DMS79 treated with DMSO at 0.1 percent for 48 hours (cell line): ENCODE measurements at regions not wholly inside any gene's neighbourhood (a gene's known extent, or its start where the extent isn't known, plus 50 kb on each side); places are given as distances from the start of the nearest gene placed in this dataset.
A peak's percentile ranks its signal among the peaks of the same experiment; 100 is the strongest.

Experiments
- DNase-seq: peaks from one replicate; lab custom pipeline; 2025; lab: John Stamatoyannopoulos, UW

DNA sequence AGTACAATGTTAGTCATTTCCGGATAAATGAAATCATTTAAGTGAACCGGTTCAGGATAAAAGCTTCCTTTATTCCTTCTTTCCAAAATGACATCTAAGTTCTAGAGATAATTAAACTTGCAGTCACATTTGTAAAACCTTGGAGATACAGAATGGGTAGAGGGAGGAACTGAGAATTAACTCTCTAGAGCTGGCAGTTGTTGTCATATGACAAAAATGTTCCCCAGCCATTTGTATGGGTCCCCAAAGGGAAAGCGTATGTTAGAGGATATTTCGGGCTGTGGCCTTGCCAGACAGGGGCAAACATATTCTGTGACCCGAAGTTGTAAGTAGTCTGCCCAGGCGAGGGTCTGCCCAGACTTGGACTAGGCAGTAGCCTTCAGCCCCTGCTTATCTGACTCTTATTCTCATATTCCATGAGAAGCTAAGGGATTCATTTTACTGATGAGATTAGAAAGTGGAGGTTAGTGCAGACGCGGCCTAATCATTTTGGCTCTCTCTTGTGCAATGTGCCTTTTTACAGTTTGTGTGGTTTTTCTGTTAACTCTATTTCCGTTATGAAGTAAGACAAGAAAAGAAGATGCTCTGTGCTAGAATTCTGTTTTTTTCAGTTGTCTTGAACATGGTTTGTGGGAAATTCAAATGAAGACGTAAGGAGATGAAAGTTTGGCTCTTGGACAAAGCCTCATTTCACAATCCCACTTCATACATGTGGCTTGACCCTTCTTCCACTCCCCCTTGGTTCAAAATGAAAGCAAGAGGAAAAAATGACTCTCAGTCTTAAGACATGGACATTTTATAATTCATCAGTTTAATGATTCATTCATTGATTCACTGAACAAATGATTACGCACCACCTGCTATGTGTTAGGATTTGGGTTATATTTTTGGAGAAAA, 2394.2 kb upstream of the AGA start:
- no peak for DNase-seq

GRCh38 chr4:179843370-179843769, 2399.8 kb upstream of the TENM3 start:
- no peak for DNase-seq

- DNase-seq: no peak
Observed at GRCh38 chr4:179855469-179855868, 2387.7 kb upstream of the TENM3 start.

GRCh38 chr4:179858221-179858620, 2385.0 kb upstream of the TENM3 start:
- DNase-seq: no peak

DNA sequence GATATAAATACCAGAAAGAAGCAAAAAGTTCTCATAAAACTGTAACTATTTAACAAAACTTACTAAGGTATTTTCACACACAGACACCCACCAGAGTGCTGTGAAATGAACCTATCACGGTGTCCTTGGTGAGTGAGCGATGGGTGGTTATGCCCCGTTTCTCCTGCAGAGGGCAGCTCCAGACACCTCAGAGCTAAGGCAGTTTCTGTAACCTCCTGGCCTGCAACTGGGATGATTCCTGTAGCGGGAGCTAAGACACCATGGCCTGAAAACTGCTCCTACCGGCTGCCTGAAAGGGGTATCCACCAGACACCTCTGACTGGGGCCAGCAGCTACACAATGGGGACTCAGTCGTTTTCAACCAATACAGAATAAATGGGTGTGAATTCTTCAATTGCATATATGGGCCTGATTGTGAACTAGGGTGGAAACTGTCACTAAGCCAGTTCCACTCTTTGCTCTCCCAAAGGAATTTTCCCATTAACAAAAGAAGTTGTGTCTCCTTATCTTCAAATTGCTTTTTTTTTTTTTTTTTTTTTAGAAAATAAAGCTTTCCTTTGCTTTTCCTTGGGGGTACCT, 2375.8 kb upstream of the TENM3 start:
- no peak for DNase-seq

DNA sequence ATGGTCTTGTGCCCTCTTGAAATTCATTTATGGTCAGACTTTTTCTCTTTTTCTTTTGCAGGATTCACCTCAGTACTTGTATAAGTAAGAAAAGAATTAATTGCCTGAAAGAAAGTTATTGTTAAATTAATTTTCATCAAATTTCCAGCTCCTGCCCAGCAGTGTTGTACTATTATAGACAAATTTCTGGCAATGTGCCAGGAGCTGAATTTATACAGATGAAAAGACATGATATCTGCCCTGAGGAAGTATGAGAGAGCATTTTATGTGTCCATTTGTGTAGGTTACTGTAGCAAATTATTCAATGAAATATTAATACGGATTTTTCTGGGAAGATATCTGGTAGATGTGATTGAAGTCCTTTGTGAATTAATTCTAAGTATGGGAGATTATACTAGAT, 2371.5 kb upstream of the TENM3 start:
- no peak for DNase-seq

DNA sequence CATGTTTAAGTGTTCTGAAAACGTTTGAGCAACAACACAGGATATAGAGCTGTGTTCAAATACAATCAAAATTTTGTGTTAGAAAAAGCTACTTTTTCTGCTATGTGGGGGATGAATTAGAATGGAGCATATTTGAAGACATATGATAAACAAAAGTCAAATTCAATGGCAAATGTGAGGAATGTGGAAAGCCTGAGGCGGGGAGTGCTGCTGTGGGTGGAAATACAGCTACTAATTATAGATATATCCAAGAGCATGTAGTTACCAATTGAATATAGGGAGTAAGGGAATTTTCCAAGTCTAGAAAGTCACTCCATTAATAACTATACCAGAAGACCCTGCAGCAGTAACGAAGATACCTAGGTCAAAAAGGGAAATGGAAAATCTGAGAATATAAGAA, 2370.4 kb upstream of the TENM3 start:
- no peak for DNase-seq

DNA sequence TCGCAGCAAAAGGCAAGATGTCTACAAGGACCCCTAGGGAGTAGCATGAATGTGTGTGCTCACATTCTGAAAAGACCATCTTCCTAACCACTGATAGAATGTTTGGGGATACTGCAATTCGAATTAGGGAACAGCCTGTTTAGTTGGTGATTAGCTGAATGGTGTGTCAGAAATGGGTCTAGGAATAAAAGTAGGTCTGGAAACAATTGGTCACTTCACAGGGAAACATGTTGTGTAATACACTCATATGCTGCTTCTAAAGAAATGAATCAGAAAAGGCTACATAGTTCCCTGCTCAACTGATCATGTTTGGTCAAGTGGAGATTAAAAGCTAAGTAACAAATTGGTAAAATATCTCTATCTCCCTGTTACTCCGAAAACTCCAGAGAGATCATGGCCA, 2362.4 kb upstream of the TENM3 start:
- DNase-seq: no peak

- no peak for DNase-seq
Observed at GRCh38 chr4:179894066-179894778, 2349.0 kb upstream of the TENM3 start.

DNA sequence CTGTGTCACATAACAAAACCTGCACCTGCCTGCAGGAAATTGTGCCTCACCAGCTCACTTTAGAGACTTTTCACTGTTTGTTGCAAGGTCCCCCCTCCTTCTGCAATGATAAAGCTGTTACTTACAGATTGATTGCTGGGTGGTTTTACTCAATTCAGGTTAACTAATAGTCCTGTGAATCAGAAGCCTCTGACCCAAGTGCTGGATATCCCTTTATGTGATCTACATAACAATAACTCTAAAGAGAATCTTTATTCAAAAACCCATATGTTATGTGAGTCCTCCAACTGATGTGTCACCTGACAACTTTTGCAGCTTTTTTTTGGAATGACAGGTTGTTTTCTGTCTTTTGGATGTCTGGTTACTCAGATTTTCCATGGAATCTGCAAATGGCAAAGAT, 2323.6 kb upstream of the TENM3 start:
- no peak for DNase-seq

- no peak for DNase-seq
Observed at GRCh38 chr4:179927473-179927872, 2315.7 kb upstream of the TENM3 start.

GRCh38 chr4:179941911-179942310, 2301.3 kb upstream of the TENM3 start:
- no peak for DNase-seq

DNA sequence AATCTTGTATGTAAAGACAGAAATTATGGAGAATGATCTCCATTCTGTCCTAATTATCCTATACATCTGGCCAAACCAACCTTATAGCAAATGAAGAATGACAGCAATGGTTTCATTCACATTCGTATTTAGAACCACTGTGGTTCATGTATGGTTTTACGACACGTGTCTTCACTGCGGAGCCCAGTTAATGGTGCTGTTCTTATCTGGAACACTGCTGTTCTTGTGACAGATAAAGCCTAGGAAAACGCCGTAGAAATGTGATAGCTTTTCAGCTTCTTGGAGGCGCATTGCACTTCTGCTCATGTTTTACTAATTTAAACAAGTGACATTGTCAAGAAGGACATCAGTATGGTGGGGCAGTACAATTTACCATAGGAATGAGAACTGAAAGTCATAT, 2266.4 kb upstream of the TENM3 start:
- DNase-seq: no peak

- no peak for DNase-seq
Observed at GRCh38 chr4:179977378-179977777, 2265.8 kb upstream of the TENM3 start.

- DNase-seq: no peak
Observed at GRCh38 chr4:179981161-179981560, 2262.0 kb upstream of the TENM3 start.

GRCh38 chr4:179989975-179990374, 2253.2 kb upstream of the TENM3 start:
- peak; percentile 15 for DNase-seq

GRCh38 chr4:180009316-180009715, 2233.9 kb upstream of the TENM3 start:
- no peak for DNase-seq

GRCh38 chr4:180028682-180029081, 2214.5 kb upstream of the TENM3 start:
- no peak for DNase-seq

DNA sequence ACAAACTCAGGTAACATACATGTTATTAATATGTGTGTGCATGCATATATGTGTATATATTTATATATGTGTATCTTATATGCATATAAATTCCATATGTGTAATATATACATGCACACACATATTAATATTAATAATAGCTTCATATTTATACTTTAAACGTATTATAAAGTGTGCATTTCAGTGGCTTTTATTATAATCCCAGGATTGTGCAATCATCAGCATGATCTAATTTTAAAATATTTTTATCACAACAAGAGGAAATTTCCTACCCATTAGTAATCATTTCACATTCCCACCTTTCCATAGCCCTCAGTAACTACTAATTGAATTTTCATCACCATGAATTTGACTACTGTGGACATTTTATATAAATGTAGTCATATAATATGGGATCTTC, 2211.9 kb upstream of the TENM3 start:
- DNase-seq: no peak

DNA sequence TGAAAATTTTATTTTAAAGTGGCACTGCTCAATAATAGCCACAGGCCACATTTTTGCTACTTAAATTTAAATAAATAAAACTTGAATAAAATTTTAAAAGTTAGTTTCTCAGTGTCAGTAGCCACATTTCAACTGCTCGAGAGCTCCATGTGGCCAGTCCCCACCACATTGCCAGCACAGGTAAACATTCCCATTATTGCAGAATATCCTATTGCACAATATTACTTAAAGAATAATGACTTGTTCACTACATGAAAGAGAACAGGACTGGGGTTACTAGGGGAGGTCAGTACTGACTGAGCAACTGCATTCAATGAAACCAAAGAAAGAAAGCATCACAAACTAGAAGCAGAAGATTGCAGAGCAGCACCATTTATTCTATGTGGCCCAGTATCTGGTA, 2201.6 kb upstream of the TENM3 start:
- DNase-seq: no peak

- no peak for DNase-seq
Observed at GRCh38 chr4:180052629-180053028, 2190.6 kb upstream of the TENM3 start.

GRCh38 chr4:180054291-180054690, 2188.9 kb upstream of the TENM3 start:
- no peak for DNase-seq

- DNase-seq: no peak
Observed at GRCh38 chr4:180057299-180057721, 2185.9 kb upstream of the TENM3 start.
